B cell (primary cell): ENCODE measurements at regions not wholly inside any gene's neighbourhood (a gene's known extent, or its start where the extent isn't known, plus 50 kb on each side); places are given as distances from the start of the nearest gene placed in this dataset.

ENCODE experiments used
- ATAC-seq: fragments of 200-7000 bp; cut with Tn5 transposase; one replicate; pipeline ENCODE4 v1.10.0; 2021; ENCODE audit warnings: low read depth, mild to moderate bottlenecking, moderate number of reproducible peaks, moderate library complexity
- CTCF ChIA-PET: fragments of 350-600 bp; sonication (Branson Sonifier 250); formaldehyde crosslinking; loops from one replicate; lab custom pipeline; 2021; ENCODE audit warnings: antibody characterized with exemption, inconsistent platforms; lab: Charles Lee
- POLR2A ChIA-PET: fragments of 350-600 bp; sonication (Branson Sonifier 250); formaldehyde crosslinking; loops from one replicate; lab custom pipeline; 2021; ENCODE audit warnings: antibody characterized with exemption; lab: Charles Lee
- DNase-seq: peaks from one replicate; pipeline ENCODE4 v3.0.0; 2013
- H2AFZ ChIP-seq: 2 replicates; pipeline ENCODE4 v1.6.1; 2012; ENCODE audit warnings: mild to moderate bottlenecking, low read depth, low read length; ENCODE audit not compliant: insufficient read depth, poor library complexity, severe bottlenecking
- H3K27ac ChIP-seq, 2 donors: 1 replicate in 1 of 2; 2 replicates in 1 of 2; pipeline ENCODE4 v1.5.1; 2012 to 2013; ENCODE audit warnings: low read length in 2 of 2, mild to moderate bottlenecking in 2 of 2, moderate library complexity in 1 of 2
- H3K27me3 ChIP-seq, 4 experiments: fragments of 200-600 bp in 1 of 4; sonication (generic) in 1 of 4; replicated peaks in 1 of 4; 1 replicate in 2 of 4; 2 replicates in 2 of 4; pipeline versions ENCODE4 v1.6.1 to v1.7.0; 2013 to 2016; ENCODE audit warnings: low read length in 3 of 4, mild to moderate bottlenecking in 2 of 4, mixed read lengths in 1 of 4, moderate library complexity in 1 of 4; ENCODE audit not compliant: insufficient read depth in 4 of 4, control insufficient read depth in 3 of 4; ENCODE audit errors: control extremely low read depth in 1 of 4
- H3K36me3 ChIP-seq, 2 experiments: replicated peaks in 1 of 2; 1 replicate in 1 of 2; 2 replicates in 1 of 2; pipeline versions ENCODE4 v1.6.1 to v1.7.1; 2013; ENCODE audit warnings: low read length in 1 of 2; ENCODE audit not compliant: insufficient read depth in 2 of 2, control insufficient read depth in 1 of 2; ENCODE audit errors: control extremely low read depth in 1 of 2, extremely low read depth in 1 of 2
- H3K4me1 ChIP-seq, 2 donors: fragments of 200-600 bp in 1 of 2; sonication (generic) in 1 of 2; 1 replicate in 1 of 2; 2 replicates in 1 of 2; pipeline versions ENCODE4 v1.5.1 to v1.6.1; 2013 to 2017; ENCODE audit warnings: low read length in 2 of 2; ENCODE audit not compliant: control insufficient read depth in 2 of 2, insufficient read depth in 2 of 2
- H3K4me2 ChIP-seq: replicated peaks from 2 replicates; pipeline ENCODE3; 2012; ENCODE audit warnings: mild to moderate bottlenecking, low read depth, low read length; ENCODE audit not compliant: poor library complexity, severe bottlenecking
- H3K4me3 ChIP-seq, 5 experiments: fragments of 200-600 bp in 1 of 5; sonication (generic) in 1 of 5; 1 replicate in 3 of 5; 2 replicates in 2 of 5; pipeline versions ENCODE4 v1.5.1 to v1.7.0; 2011 to 2016; ENCODE audit warnings: low read length in 4 of 5, mild to moderate bottlenecking in 4 of 5, low read depth in 2 of 5, control low read depth in 1 of 5, moderate library complexity in 1 of 5; ENCODE audit not compliant: insufficient read depth in 1 of 5; ENCODE audit errors: control extremely low read depth in 1 of 5, extremely low read depth in 1 of 5
- H3K79me2 ChIP-seq: fragments of 200-600 bp; sonication (generic); one replicate; pipeline ENCODE4 v1.6.0; 2016; ENCODE audit warnings: low read length; ENCODE audit not compliant: control insufficient read depth, insufficient read depth
- H3K9ac ChIP-seq: fragments of 200-600 bp; sonication (generic); 2 replicates; pipeline ENCODE4 v1.6.1; 2017; ENCODE audit warnings: mild to moderate bottlenecking, low read length, moderate library complexity
- H3K9me3 ChIP-seq, 3 donors: one replicate each; pipeline versions ENCODE4 v1.6.1 to v1.7.1; 2013; ENCODE audit warnings: low read length in 2 of 3; ENCODE audit not compliant: control insufficient read depth in 2 of 3, insufficient read depth in 1 of 3; ENCODE audit errors: control extremely low read depth in 1 of 3
- H4K20me1 ChIP-seq: 2 replicates; pipeline ENCODE4 v1.6.0; 2012; ENCODE audit warnings: mild to moderate bottlenecking, low read length; ENCODE audit not compliant: insufficient read depth, control insufficient read depth, poor library complexity, severe bottlenecking
- H3K27ac Mint-ChIP-seq: one replicate; pipeline ENCODE4 v1.8.0; 2021; ENCODE audit warnings: mixed read lengths
- H3K27me3 Mint-ChIP-seq: one replicate; pipeline ENCODE4 v1.8.0; 2021; ENCODE audit warnings: mixed read lengths
- H3K4me1 Mint-ChIP-seq: one replicate; pipeline ENCODE4 v1.8.0; 2021; ENCODE audit warnings: mixed read lengths
- H3K4me3 Mint-ChIP-seq: one replicate; pipeline ENCODE4 v1.8.0; 2021; ENCODE audit warnings: mixed read lengths
- H3K9me3 Mint-ChIP-seq: one replicate; pipeline ENCODE4 v1.8.0; 2022; ENCODE audit warnings: mixed read lengths; ENCODE audit not compliant: insufficient read depth
- EZH2 ChIP-seq: IDR thresholded peaks from 2 replicates; pipeline ENCODE4 v1.6.1; 2012; ENCODE audit warnings: borderline replicate concordance, low read depth, mild to moderate bottlenecking, moderate library complexity, low read length; ENCODE audit not compliant: insufficient read depth, poor library complexity, severe bottlenecking
- WGBS: methylation state at CpG from one replicate; pipeline ENCODE4 v1.1.5; 2013; ENCODE audit warnings: missing lambda C conversion rate; ENCODE audit not compliant: insufficient coverage; 5-methylcytosine and 5-hydroxymethylcytosine counted together
- intact Hi-C: fragments of 100-400 bp; cut with micrococcal nuclease; formaldehyde crosslinking; loops from one replicate; pipeline ENCODE4 v1.10.0; 2022
- TF ChIP-seq, protein P1 (sequence below): fragments of 200-600 bp; IDR thresholded peaks from one replicate; pipeline ENCODE4 v1.8.0; 2022; ENCODE audit warnings: antibody characterized with exemption, mild to moderate bottlenecking

DNA sequence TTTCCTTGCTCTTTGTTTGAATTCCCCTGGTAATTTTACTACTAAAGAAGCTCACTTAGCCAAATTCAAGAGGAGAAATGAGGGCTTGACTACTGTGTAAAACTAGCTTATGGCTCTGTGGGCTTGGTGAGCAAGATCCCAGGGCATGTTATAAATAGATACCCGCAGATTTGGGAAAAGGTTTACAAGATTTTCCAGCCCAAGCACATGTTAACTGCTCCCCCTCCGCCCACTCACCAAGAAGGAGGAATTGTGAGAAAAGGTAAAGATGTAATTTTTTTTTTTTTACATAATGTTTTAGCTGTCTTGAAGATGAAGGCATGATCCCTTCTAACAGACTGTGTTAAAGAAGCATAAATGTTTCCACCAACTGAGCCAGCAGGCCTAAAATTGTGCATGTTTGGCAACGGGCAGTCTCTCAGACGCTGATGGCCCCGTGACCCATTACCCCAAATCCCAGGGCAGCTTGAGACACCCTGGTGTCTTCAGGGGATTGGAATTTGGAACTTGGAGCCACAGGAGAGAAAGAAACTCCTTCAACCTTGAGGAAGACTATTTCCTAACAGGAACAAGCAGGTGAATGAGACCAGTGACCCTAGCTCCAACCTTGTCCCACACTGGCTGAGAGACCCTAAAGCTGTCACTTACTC is 429.8 kb upstream of the CELF2 start:
- H3K4me2 ChIP-seq, result no peak overlapping the region
- H3K36me3 ChIP-seq, result no peaks in the 10 kb centered on the region
- H3K79me2 ChIP-seq, result no peaks in the 10 kb centered on the region
- H3K4me3 Mint-ChIP-seq, result no peak overlapping the region
- ATAC-seq, result no peak
- POLR2A ChIA-PET, result no interaction called here
- H3K27ac Mint-ChIP-seq, result no peak overlapping the region
- no peaks in the 10 kb centered on the region for H3K4me1 ChIP-seq
- H3K27me3 ChIP-seq, result peaks cover 0 to 3% (median 0%) of the 10 kb centered on the region in 4 experiments
- H3K27ac ChIP-seq, result no peak overlapping the region
- no peaks in the 10 kb centered on the region for H3K9me3 ChIP-seq
- DNase-seq, result no peak
- no peak for TF ChIP-seq EZH2
- TF ChIP-seq, protein P1, sequence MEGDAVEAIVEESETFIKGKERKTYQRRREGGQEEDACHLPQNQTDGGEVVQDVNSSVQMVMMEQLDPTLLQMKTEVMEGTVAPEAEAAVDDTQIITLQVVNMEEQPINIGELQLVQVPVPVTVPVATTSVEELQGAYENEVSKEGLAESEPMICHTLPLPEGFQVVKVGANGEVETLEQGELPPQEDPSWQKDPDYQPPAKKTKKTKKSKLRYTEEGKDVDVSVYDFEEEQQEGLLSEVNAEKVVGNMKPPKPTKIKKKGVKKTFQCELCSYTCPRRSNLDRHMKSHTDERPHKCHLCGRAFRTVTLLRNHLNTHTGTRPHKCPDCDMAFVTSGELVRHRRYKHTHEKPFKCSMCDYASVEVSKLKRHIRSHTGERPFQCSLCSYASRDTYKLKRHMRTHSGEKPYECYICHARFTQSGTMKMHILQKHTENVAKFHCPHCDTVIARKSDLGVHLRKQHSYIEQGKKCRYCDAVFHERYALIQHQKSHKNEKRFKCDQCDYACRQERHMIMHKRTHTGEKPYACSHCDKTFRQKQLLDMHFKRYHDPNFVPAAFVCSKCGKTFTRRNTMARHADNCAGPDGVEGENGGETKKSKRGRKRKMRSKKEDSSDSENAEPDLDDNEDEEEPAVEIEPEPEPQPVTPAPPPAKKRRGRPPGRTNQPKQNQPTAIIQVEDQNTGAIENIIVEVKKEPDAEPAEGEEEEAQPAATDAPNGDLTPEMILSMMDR, result no peak
- H3K9me3 Mint-ChIP-seq, result no peaks in the 10 kb centered on the region
- no peak overlapping the region for H3K4me3 ChIP-seq
- peaks cover 6% of the 10 kb centered on the region for H3K27me3 Mint-ChIP-seq
- H3K9ac ChIP-seq, result no peak overlapping the region
- H3K4me1 Mint-ChIP-seq, result no peaks in the 10 kb centered on the region
- CTCF ChIA-PET, result no interaction called here
- intact Hi-C loops, result no loop called here
- WGBS, result 100% methylated on average over 1 of the region's 5 CpGs
- H2AFZ ChIP-seq, result no peak overlapping the region
- H4K20me1 ChIP-seq, result no peaks in the 10 kb centered on the region

DNA sequence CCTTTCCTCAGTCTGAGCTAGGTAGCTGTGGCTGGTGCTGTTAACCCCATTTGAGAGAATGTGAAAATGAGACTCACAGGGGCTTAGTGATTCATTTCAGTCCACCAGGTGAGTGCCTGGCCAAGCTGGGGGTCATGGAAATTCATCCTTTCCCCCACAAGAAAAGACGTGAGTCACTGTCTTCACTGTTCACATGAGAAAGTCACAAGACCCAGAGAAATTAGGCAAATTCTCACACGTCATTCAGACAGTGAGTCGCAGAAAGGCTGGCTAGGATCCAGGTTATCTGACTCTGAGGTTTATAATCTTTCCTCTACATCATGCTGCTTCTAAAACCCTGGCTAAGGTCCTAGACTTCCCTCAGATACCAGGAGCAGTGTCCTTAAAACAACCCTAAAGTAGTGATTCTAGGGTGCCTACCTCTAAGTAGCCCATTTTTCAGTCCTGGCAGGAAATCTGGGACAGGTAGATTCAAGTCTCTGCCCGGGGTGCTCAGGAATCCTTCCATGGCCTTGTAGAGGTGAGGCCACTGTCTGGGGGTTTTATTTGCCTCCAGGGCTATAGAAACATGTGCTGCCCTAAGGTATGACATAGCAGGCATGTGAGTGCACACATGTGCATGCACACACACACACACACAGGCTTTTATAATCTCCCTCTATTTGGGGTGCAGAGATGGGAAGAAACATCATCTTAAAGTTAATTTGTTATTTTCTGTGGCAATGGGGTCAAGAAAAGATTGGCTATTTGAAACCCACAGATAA is 427.9 kb upstream of the CELF2 start:
- H3K9me3 ChIP-seq, result no peaks in the 10 kb centered on the region
- Mint-ChIP-seq H3K27ac (no peak overlapping the region), H3K9me3 (no peaks in the 10 kb centered on the region), H3K27me3 (peaks cover 6% of the 10 kb centered on the region), H3K4me1 (no peaks in the 10 kb centered on the region), H3K4me3 (no peak overlapping the region)
- TF ChIP-seq EZH2, result no peak
- TF ChIP-seq, protein P1, result no peak
- WGBS, result 13% methylated on average over 3 of the region's 4 CpGs
- no peaks in the 10 kb centered on the region for H3K4me1 ChIP-seq
- no peaks in the 10 kb centered on the region for H3K79me2 ChIP-seq
- ChIA-PET POLR2A (no interaction called here), CTCF (no interaction called here)
- H2AFZ ChIP-seq, result no peak overlapping the region
- no peak overlapping the region for H3K9ac ChIP-seq
- ATAC-seq, result no peak
- no peaks in the 10 kb centered on the region for H3K36me3 ChIP-seq
- no peaks in the 10 kb centered on the region for H4K20me1 ChIP-seq
- intact Hi-C loops, result no loop called here
- no peak overlapping the region for H3K4me3 ChIP-seq
- no peak overlapping the region for H3K4me2 ChIP-seq
- no peak for DNase-seq
- H3K27ac ChIP-seq, result no peak overlapping the region
- H3K27me3 ChIP-seq, result peaks cover 0 to 3% (median 1%) of the 10 kb centered on the region in 4 experiments
